ENCODE measurements at regions not wholly inside any gene's neighbourhood (a gene's known extent, or its start where the extent isn't known, plus 50 kb on each side); places are given as distances from the start of the nearest gene placed in this dataset.
A peak's percentile ranks its signal among the peaks of the same experiment; 100 is the strongest.

DNA sequence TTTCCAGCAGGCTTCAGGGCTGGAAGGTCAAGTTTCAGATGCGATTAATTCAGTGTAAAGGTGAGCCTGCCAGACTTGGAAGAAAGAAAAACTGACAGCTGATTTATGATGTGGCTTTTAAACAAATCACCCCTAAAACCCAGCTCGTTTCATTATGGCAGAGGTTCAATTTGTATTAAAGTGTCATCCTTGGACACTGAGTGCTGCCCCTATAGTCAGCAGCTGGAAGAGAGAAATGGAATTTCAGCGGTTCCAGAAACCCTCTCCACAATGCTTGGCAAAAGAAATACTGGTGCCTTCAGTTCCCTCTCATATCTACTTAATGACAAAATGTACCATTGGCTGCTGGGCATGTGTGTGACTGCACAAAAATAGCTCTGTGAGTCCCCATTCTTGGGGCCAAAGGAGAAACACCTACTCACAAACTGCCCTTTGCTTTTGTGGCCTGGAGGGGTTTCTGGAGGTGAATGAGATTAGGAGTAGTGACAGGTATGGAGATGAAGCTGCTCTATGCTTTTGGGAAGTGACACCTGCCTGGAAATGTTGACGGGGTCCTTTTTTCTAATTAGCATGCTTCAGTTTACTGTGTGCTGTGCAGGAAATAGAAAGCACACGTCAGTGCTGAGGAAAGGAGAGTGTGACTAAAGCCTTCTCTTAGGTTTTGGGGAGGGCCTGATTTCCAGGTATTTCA is 95.1 kb upstream of the TSPAN2 start:
- ATAC-seq (no peak), DNase-seq (no peak)
- intact Hi-C loops (cut with DNase I, micrococcal nuclease), result no loop called here

- intact Hi-C loops (cut with DNase I, micrococcal nuclease), result no loop called here
- peak in 1 of 2 donors; percentile 9 for DNase-seq
- ATAC-seq, result no peak
Measured at GRCh38 chr1:115183721-115184259, 94.5 kb upstream of the TSPAN2 start.

GRCh38 chr1:115183158-115183557 is 93.9 kb upstream of the TSPAN2 start:
- peak in 1 of 2 donors; percentile 6 for DNase-seq
- intact Hi-C loops (cut with DNase I, micrococcal nuclease), result no loop called here
- ATAC-seq, result no peak

GRCh38 chr1:115182012-115182715 is 92.9 kb upstream of the TSPAN2 start:
- intact Hi-C loops (cut with DNase I, micrococcal nuclease), result no loop called here
- DNase-seq (no peak), ATAC-seq (no peak)

- DNase-seq (no peak), ATAC-seq (no peak)
- intact Hi-C loops (cut with DNase I, micrococcal nuclease), result no loop called here
Measured at GRCh38 chr1:115181231-115181630, 91.9 kb upstream of the TSPAN2 start.

GRCh38 chr1:115179397-115180079 is 90.2 kb upstream of the TSPAN2 start:
- no peak for DNase-seq
- no peak for ATAC-seq
- intact Hi-C loops (cut with DNase I, micrococcal nuclease), result no loop called here

- no peak for ATAC-seq
- intact Hi-C loops (cut with DNase I, micrococcal nuclease), result no loop called here
- DNase-seq, result no peak
Measured at GRCh38 chr1:115176189-115176588, 86.9 kb upstream of the TSPAN2 start.

DNA sequence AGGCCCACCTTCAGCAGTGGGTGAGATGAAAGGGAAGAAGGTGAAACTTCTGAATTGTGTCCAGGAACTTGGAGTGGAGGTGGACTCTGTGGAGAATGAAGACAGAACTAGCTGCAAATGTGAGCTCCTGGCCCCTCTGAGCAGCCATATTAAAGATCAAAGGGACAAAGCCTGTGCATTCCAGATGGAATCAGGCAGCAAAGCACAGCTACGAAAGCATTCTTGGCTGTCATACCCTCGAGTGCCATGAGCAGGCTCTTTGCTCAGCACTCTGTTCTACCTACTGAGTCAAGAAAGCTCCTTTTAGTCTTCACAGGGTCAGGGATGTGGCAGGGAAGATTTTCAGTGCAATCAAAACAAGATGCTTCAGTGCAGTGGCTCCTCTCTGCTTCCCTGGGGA is 86.3 kb upstream of the TSPAN2 start:
- intact Hi-C loops (cut with DNase I, micrococcal nuclease), result no loop called here
- no peak for DNase-seq
- no peak for ATAC-seq

DNA sequence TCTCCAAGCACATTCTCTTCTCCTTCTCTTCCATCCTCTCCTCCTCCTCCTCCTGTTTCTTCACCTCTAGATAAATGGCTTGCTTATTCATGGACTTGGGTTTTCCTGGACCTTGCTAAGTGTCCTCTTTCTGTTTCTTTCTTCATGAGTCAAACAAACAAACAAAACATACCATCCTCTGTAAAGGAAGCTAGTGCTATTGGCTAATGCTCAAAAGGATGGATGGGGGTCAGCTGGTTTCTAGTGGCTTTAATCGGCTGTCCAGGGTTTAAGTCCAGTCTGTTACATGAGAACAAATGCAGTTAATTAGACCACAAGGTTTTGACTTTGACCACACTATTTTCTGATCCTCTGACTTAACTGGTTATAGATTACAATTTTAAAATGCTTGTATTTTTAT is 83.8 kb upstream of the TSPAN2 start:
- ATAC-seq, result no peak

DNA sequence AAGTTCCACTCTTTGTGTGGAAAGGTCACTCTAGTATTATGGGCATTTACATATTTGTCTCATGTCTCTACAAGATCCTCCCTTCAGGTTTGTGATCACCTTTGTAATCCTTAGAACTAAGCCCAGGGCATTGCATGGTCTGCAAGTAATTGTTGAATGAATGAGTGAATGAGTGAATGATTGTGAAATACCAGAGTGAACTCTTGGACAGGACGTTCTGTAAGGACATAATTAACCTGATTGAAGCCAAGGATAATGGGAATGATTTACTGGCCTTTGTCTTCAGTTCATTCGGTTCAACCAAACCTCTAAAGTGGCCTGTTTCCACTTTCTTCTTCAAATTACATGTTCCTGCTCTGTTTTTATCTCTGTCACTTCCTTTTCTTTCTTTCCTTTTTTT is 83.0 kb upstream of the TSPAN2 start:
- DNase-seq (no peak), ATAC-seq (no peak)
- intact Hi-C loops (cut with DNase I, micrococcal nuclease), result no loop called here

More for the DNA sequence above, 83.8 kb upstream of the TSPAN2 start:
- DNase-seq, result no peak
- intact Hi-C loops (cut with DNase I, micrococcal nuclease), result no loop called here

DNA sequence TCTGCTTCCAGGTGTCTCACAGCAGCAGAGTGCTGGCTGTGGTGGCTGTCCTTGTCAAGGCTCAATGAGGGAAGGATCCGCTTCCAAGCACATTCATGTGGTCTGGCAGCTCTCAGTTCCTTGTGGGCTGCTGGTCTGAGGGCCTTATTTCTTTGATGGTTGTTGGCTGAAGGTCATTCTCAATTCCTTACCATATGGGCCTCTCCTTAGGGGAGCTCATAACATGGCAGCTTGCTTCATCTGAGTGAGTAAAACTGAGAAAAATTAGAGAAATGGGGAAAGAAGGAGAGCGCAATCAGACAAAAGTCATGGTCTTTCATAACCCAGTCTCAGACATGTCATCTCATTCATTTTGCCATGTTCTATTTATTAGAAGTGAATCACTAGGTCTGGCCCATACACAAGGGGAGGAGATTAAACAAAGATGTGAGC is 81.7 kb upstream of the TSPAN2 start:
- DNase-seq (no peak), ATAC-seq (no peak)
- intact Hi-C loops (cut with DNase I, micrococcal nuclease), result no loop called here

GRCh38 chr1:115170377-115170776 is 81.1 kb upstream of the TSPAN2 start:
- ATAC-seq (no peak), DNase-seq (no peak)
- intact Hi-C loops (cut with DNase I, micrococcal nuclease), result no loop called here

- ATAC-seq (no peak), DNase-seq (no peak)
- intact Hi-C loops (cut with DNase I, micrococcal nuclease), result no loop called here
Measured at GRCh38 chr1:115168026-115168425, 78.7 kb upstream of the TSPAN2 start.

DNA sequence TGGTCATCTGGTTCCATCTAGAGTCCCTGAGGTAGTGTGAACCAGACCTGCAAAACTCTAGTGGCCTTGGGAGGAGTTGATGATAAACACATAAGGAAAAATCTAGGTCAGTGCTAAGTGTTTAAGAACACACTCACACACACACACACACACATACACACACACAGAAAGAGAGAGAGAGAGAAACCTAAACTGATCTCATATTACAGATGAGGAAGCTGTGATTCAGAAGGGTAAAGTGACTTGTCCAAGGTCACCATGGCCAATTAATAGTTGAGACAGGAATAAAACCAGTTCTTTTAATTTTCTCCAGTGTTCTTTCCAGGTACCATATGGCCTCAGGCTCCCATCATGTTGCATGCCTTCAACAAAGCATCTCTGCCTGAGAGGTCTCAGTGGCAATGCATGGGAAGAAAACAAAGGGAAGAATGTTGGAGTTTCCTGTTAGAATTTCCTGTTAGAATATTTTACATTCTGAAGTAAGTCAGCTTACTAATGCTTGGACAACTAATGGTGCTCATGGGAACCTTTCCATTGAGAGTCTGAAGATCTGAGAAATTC is 77.3 kb upstream of the TSPAN2 start:
- DNase-seq (no peak), ATAC-seq (no peak)
- intact Hi-C loops (cut with DNase I, micrococcal nuclease), result no loop called here

GRCh38 chr1:115165776-115166175 is 76.5 kb upstream of the TSPAN2 start:
- ATAC-seq (no peak), DNase-seq (no peak)
- intact Hi-C loops (cut with DNase I, micrococcal nuclease), result no loop called here

GRCh38 chr1:115164940-115165705 is 75.8 kb upstream of the TSPAN2 start:
- intact Hi-C loops (cut with DNase I, micrococcal nuclease), result no loop called here
- no peak for DNase-seq
- ATAC-seq, result no peak

GRCh38 chr1:115164484-115164883 is 75.2 kb upstream of the TSPAN2 start:
- DNase-seq, result no peak
- intact Hi-C loops (cut with DNase I, micrococcal nuclease), result no loop called here
- ATAC-seq, result no peak

- ATAC-seq (no peak), DNase-seq (no peak)
- intact Hi-C loops (cut with DNase I, micrococcal nuclease), result no loop called here
Measured at GRCh38 chr1:115160728-115161127, 71.4 kb upstream of the TSPAN2 start.

GRCh38 chr1:115159958-115160357 is 70.7 kb upstream of the TSPAN2 start:
- ATAC-seq (no peak), DNase-seq (no peak)
- intact Hi-C loops (cut with DNase I, micrococcal nuclease), result no loop called here
